Endothelial cell of umbilical vein (primary cell): ENCODE measurements at regions not wholly inside any gene's neighbourhood (a gene's known extent, or its start where the extent isn't known, plus 50 kb on each side); places are given as distances from the start of the nearest gene placed in this dataset.

Experiments
- BruUV-seq: library from RNA; stranded (reverse); fragments of 400-500 nt; replicated peaks from 2 replicates; lab custom pipeline; 2021; lab: Mats Ljungman, UMichigan
- CTCF ChIA-PET: fragments of 300-600, 350-600 bp; sonication (Branson Sonifier 250); formaldehyde crosslinking; loops from one replicate; lab custom pipeline; 2021; ENCODE audit warnings: antibody characterized with exemption, inconsistent platforms; lab: Charles Lee
- POLR2A ChIA-PET: fragments of 300-600, 350-600 bp; sonication (Branson Sonifier 250); formaldehyde crosslinking; loops from one replicate; lab custom pipeline; 2021; ENCODE audit warnings: antibody characterized with exemption, inconsistent platforms; lab: Charles Lee
- DNase-seq: peaks from one replicate; pipeline ENCODE4 v3.0.0-alpha.2; 2011; ENCODE audit warnings: low read depth, low spot score
- FAIRE-seq: peaks from 2 replicates; lab custom pipeline; 2011; peaks lifted over from hg19 to GRCh38; lab: Jason Lieb, UNC
- H2AFZ ChIP-seq: 2 replicates; pipeline ENCODE4 v1.6.0; 2012; ENCODE audit warnings: low read depth, low read length, control low read depth, inconsistent platforms
- H3K27ac ChIP-seq: 2 replicates; pipeline ENCODE4 v1.5.1; 2011; ENCODE audit warnings: low read depth, mild to moderate bottlenecking, control low read depth, low read length, moderate library complexity; ENCODE audit not compliant: insufficient read depth
- H3K27me3 ChIP-seq, 2 experiments: 2 replicates each; pipeline versions ENCODE4 v1.6.0 to v1.6.1; 2011; ENCODE audit warnings: low read length in 2 of 2, mixed read lengths in 1 of 2; ENCODE audit not compliant: control insufficient read depth in 2 of 2, insufficient read depth in 2 of 2
- H3K36me3 ChIP-seq, 2 experiments: 2 replicates in 1 of 2; 3 replicates in 1 of 2; pipeline ENCODE4 v1.5.1; 2011; ENCODE audit warnings: low read length in 2 of 2, mild to moderate bottlenecking in 1 of 2, moderate library complexity in 1 of 2; ENCODE audit not compliant: control insufficient read depth in 2 of 2, insufficient read depth in 2 of 2; ENCODE audit errors: extremely low read depth in 1 of 2
- H3K4me1 ChIP-seq: 3 replicates; pipeline ENCODE4 v1.5.1; 2011; ENCODE audit warnings: mild to moderate bottlenecking, low read length; ENCODE audit not compliant: control insufficient read depth, insufficient read depth; ENCODE audit errors: extremely low read depth
- H3K4me2 ChIP-seq: 2 replicates; pipeline ENCODE4 v1.6.1; 2011; ENCODE audit warnings: low read length, control low read depth, mixed read lengths; ENCODE audit not compliant: insufficient read depth
- H3K4me3 ChIP-seq, 3 experiments: fragments of 200-600 bp in 1 of 3; sonication (generic), shearing (Covaris generic) in 1 of 3; replicated peaks in 1 of 3; 2 replicates each; pipeline ENCODE4 v1.5.1; 2011 to 2016; ENCODE audit warnings: control low read depth in 3 of 3, low read length in 3 of 3, mild to moderate bottlenecking in 2 of 3, inconsistent platforms in 1 of 3, low read depth in 1 of 3, moderate library complexity in 1 of 3; ENCODE audit not compliant: insufficient read depth in 1 of 3
- H3K79me2 ChIP-seq: 2 replicates; pipeline ENCODE4 v1.6.0; 2012; ENCODE audit warnings: low read length, inconsistent platforms; ENCODE audit not compliant: control insufficient read depth, insufficient read depth
- H3K9ac ChIP-seq: replicated peaks from 2 replicates; pipeline ENCODE3; 2011; ENCODE audit warnings: low read length, control low read depth; ENCODE audit not compliant: insufficient read depth; ENCODE audit errors: extremely low read depth
- H3K9me1 ChIP-seq: replicated peaks from 3 replicates; pipeline ENCODE4 v1.6.0; 2011; ENCODE audit warnings: mild to moderate bottlenecking, low read length; ENCODE audit not compliant: control insufficient read depth, insufficient read depth; ENCODE audit errors: extremely low read depth
- H3K9me3 ChIP-seq: replicated peaks from 2 replicates; pipeline ENCODE4 v1.5.1; 2012; ENCODE audit warnings: low read length, inconsistent platforms; ENCODE audit not compliant: control insufficient read depth, insufficient read depth
- H4K20me1 ChIP-seq: replicated peaks from 2 replicates; pipeline ENCODE3; 2011; ENCODE audit warnings: mild to moderate bottlenecking, low read length; ENCODE audit not compliant: control insufficient read depth, insufficient read depth; ENCODE audit errors: extremely low read depth
- CTCF ChIP-seq, 2 donors: IDR thresholded peaks; 1 replicate in 1 of 2; 2 replicates in 1 of 2; pipeline ENCODE4 v1.5.1; 2011; ENCODE audit warnings: low read length in 2 of 2, mild to moderate bottlenecking in 2 of 2, moderate library complexity in 2 of 2, control low read depth in 1 of 2, inconsistent platforms in 1 of 2, low read depth in 1 of 2; ENCODE audit not compliant: insufficient read depth in 1 of 2; ENCODE audit errors: extremely low read depth in 1 of 2
- EZH2 ChIP-seq: IDR thresholded peaks from 2 replicates; pipeline ENCODE4 v1.6.1; 2012; ENCODE audit warnings: borderline replicate concordance, low read depth, mild to moderate bottlenecking, moderate library complexity, low read length, inconsistent platforms; ENCODE audit not compliant: severe bottlenecking
- FOS ChIP-seq: IDR thresholded peaks from 2 replicates; pipeline ENCODE4 v1.6.1; 2011; ENCODE audit warnings: mild to moderate bottlenecking, low read length, moderate library complexity, borderline replicate concordance; ENCODE audit not compliant: insufficient read depth
- GATA2 ChIP-seq: IDR thresholded peaks from 2 replicates; pipeline ENCODE4 v1.7.0; 2011; ENCODE audit warnings: low read depth, mild to moderate bottlenecking, moderate library complexity, mixed read lengths, low read length; ENCODE audit not compliant: insufficient read length, insufficient read depth
- JUN ChIP-seq: IDR thresholded peaks from 2 replicates; pipeline ENCODE4 v1.6.1; 2011; ENCODE audit warnings: borderline replicate concordance, low read depth; ENCODE audit not compliant: insufficient read length, insufficient read depth
- MYC ChIP-seq: IDR thresholded peaks from one replicate; pipeline ENCODE4 v1.6.1; 2011; ENCODE audit warnings: mild to moderate bottlenecking, low read depth, low read length
- POLR2A ChIP-seq: IDR thresholded peaks from 2 replicates; pipeline ENCODE4 v1.6.1; 2012; ENCODE audit warnings: low read depth, mild to moderate bottlenecking, control low read depth, low read length
- POLR2AphosphoS5 ChIP-seq: IDR thresholded peaks from 2 replicates; pipeline ENCODE4 v1.6.1; 2012; ENCODE audit warnings: low read depth, mild to moderate bottlenecking, control low read depth, low read length, moderate library complexity; ENCODE audit not compliant: insufficient read depth
- dilution Hi-C: fragments of 300-500 bp; cut with MboI; formaldehyde crosslinking; loops from one replicate; pipeline ENCODE4 v1.15.0; 2019; ENCODE audit warnings: low sequenced_read_pairs; ENCODE audit not compliant: extremely low pct_ligation_motif_present
- intact Hi-C: fragments of 100-400 bp; cut with micrococcal nuclease; formaldehyde crosslinking; loops from one replicate; pipeline ENCODE4 v1.10.0; 2022
- TF ChIP-seq, protein P1 (sequence below): IDR thresholded peaks from 2 replicates; pipeline ENCODE4 v1.6.1; 2011; ENCODE audit not compliant: insufficient read depth, insufficient read length

DNA sequence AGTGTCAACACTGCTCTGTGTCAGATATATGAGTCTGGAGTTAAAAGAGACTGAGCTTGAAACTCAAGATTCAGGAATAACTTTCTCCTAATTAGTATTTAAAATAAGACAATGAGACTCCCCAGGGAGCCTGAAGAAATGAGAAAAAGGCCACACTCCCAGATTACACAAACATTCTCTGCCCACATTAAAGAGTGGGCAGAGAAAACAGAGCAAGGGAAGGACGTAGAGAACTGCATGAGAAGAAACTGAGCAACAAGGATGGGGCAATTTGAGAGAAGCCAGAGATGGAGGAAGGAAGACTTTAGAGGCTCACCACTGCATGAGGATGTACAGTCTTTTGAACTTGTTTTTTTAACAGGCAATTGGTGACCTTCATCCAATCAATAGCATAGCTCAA, 438.2 kb downstream of the TDRD15 start:
- no peak overlapping the region for H3K4me2 ChIP-seq

GRCh38 chr2:21567395-21567794, 443.6 kb downstream of the TDRD15 start:
- TF ChIP-seq GATA2, result no peak
- no peak for TF ChIP-seq POLR2AphosphoS5
- no peak for TF ChIP-seq JUN
- TF ChIP-seq, protein P1, sequence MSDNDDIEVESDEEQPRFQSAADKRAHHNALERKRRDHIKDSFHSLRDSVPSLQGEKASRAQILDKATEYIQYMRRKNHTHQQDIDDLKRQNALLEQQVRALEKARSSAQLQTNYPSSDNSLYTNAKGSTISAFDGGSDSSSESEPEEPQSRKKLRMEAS, result no peak
- no peak for TF ChIP-seq CTCF (IDR thresholded peaks at IDR 0.05; ENCODE audit: extremely low read depth in 1 of 2, insufficient read depth in 1 of 2, low read depth in 1 of 2, low read length in 2 of 2)
- no peak for TF ChIP-seq EZH2
- no peak for TF ChIP-seq POLR2A
- no peak for TF ChIP-seq FOS
- no peak for TF ChIP-seq MYC
- no peaks in the 10 kb centered on the region for H3K27me3 ChIP-seq
- DNase-seq, result no peak
- no peak overlapping the region for H2AFZ ChIP-seq
- H3K9me1 ChIP-seq, result no peaks in the 10 kb centered on the region
- ChIA-PET POLR2A (no interaction called here), CTCF (no interaction called here)
- no peak for FAIRE-seq
- no peak overlapping the region for H3K4me3 ChIP-seq
- no peaks in the 10 kb centered on the region for H4K20me1 ChIP-seq
- no peak overlapping the region for H3K27ac ChIP-seq
- peaks cover 2% of the 10 kb centered on the region for H3K9me3 ChIP-seq
- no peaks in the 10 kb centered on the region for H3K79me2 ChIP-seq
- H3K9ac ChIP-seq, result no peak overlapping the region
- H3K36me3 ChIP-seq, result no peaks in the 10 kb centered on the region
- H3K4me1 ChIP-seq, result no peaks in the 10 kb centered on the region
- dilution Hi-C loops, result no loop called here
- BruUV-seq, result no TSS peak
- intact Hi-C loops, result no loop called here
- no peak overlapping the region for H3K4me2 ChIP-seq

More for the DNA sequence above, 438.2 kb downstream of the TDRD15 start:
- Histone ChIP-seq H3K9me1 (no peaks in the 10 kb centered on the region), H3K79me2 (no peaks in the 10 kb centered on the region), H4K20me1 (no peaks in the 10 kb centered on the region), H3K4me1 (no peaks in the 10 kb centered on the region), H2AFZ (no peak overlapping the region), H3K4me3 (no peak overlapping the region), H3K9me3 (peaks cover 8% of the 10 kb centered on the region), H3K27ac (no peak overlapping the region), H3K27me3 (no peaks in the 10 kb centered on the region), H3K9ac (no peak overlapping the region), H3K36me3 (no peaks in the 10 kb centered on the region)
- intact Hi-C loops (no loop called here), dilution Hi-C loops (no loop called here)
- CTCF ChIA-PET, result no interaction called here
- no TSS peak for BruUV-seq
- TF ChIP-seq, protein P1, result no peak
- POLR2A ChIA-PET, result no interaction called here
- DNase-seq, result no peak
- no peak for FAIRE-seq
